Liver (tissue), 8 donors: ENCODE measurements at regions not wholly inside any gene's neighbourhood (a gene's known extent, or its start where the extent isn't known, plus 50 kb on each side); places are given as distances from the start of the nearest gene placed in this dataset.

Source experiments
- DNase-seq: peaks from one replicate; pipeline ENCODE4 v3.0.0-alpha.2; 2017; ENCODE audit warnings: low spot score
- H3K27ac ChIP-seq, 2 donors: one replicate each; pipeline ENCODE4 v1.7.0; 2013; ENCODE audit warnings: inconsistent platforms in 2 of 2, low read length in 2 of 2, control low read depth in 1 of 2, low read depth in 1 of 2, mild to moderate bottlenecking in 1 of 2
- H3K27me3 ChIP-seq, 4 donors: one replicate each; pipeline versions ENCODE4 v1.6.1 to v1.7.0; 2013; ENCODE audit warnings: low read length in 3 of 4, inconsistent platforms in 1 of 4, mild to moderate bottlenecking in 1 of 4, moderate library complexity in 1 of 4; ENCODE audit not compliant: control insufficient read depth in 4 of 4, insufficient read depth in 4 of 4
- H3K36me3 ChIP-seq, 4 donors: one replicate each; pipeline versions ENCODE4 v1.6.1 to v1.7.0; 2013; ENCODE audit warnings: low read length in 3 of 4, mild to moderate bottlenecking in 3 of 4, low read depth in 1 of 4, moderate library complexity in 1 of 4; ENCODE audit not compliant: control insufficient read depth in 4 of 4, insufficient read depth in 3 of 4
- H3K4me1 ChIP-seq, 4 donors: one replicate each; pipeline versions ENCODE4 v1.6.1 to v1.7.0; 2013; ENCODE audit warnings: low read length in 3 of 4, mild to moderate bottlenecking in 3 of 4, moderate library complexity in 1 of 4; ENCODE audit not compliant: control insufficient read depth in 4 of 4, insufficient read depth in 4 of 4
- H3K4me3 ChIP-seq, 3 donors: one replicate each; pipeline versions ENCODE4 v1.6.1 to v1.7.0; 2013; ENCODE audit warnings: low read length in 3 of 3, control low read depth in 1 of 3, low read depth in 1 of 3, mild to moderate bottlenecking in 1 of 3
- H3K9ac ChIP-seq, 2 donors: one replicate each; pipeline ENCODE4 v1.7.0; 2013; ENCODE audit warnings: low read length in 2 of 2, mild to moderate bottlenecking in 2 of 2, moderate library complexity in 2 of 2, control low read depth in 1 of 2, low read depth in 1 of 2
- H3K9me3 ChIP-seq, 4 donors: one replicate each; pipeline versions ENCODE4 v1.6.1 to v1.7.0; 2013; ENCODE audit warnings: low read length in 3 of 4; ENCODE audit not compliant: control insufficient read depth in 4 of 4
- FOXA1 ChIP-seq: IDR thresholded peaks from 2 replicates; pipeline ENCODE4 v1.6.1; 2016; ENCODE audit warnings: antibody characterized with exemption
- FOXA2 ChIP-seq: IDR thresholded peaks from 2 replicates; pipeline ENCODE4 v1.6.1; 2016; ENCODE audit warnings: antibody characterized with exemption
- GABPA ChIP-seq, 2 donors: IDR thresholded peaks in 1 of 2; conservative IDR thresholded peaks in 1 of 2; 2 replicates each; pipeline ENCODE4 v1.6.1; 2016; ENCODE audit warnings: antibody characterized with exemption in 2 of 2, mild to moderate bottlenecking in 1 of 2, moderate library complexity in 1 of 2
- HNF4A ChIP-seq, 2 donors: conservative IDR thresholded peaks; 2 replicates each; pipeline ENCODE4 v1.6.1; 2016; ENCODE audit warnings: antibody characterized with exemption in 2 of 2, mild to moderate bottlenecking in 2 of 2
- HNF4G ChIP-seq: IDR thresholded peaks from 2 replicates; pipeline ENCODE4 v1.6.1; 2016; ENCODE audit warnings: antibody characterized with exemption
- JUND ChIP-seq, 2 donors: IDR thresholded peaks; 2 replicates each; pipeline ENCODE4 v1.6.1; 2016; ENCODE audit warnings: antibody characterized with exemption in 2 of 2
- NR2F2 ChIP-seq: IDR thresholded peaks from 2 replicates; pipeline ENCODE4 v1.6.1; 2016; ENCODE audit warnings: antibody characterized with exemption
- RAD21 ChIP-seq, 2 donors: IDR thresholded peaks; 2 replicates each; pipeline ENCODE4 v1.6.1; 2016; ENCODE audit warnings: antibody characterized with exemption in 2 of 2, mild to moderate bottlenecking in 2 of 2
- REST ChIP-seq: IDR thresholded peaks from 2 replicates; pipeline ENCODE4 v1.6.1; 2016; ENCODE audit warnings: antibody characterized with exemption, mild to moderate bottlenecking
- YY1 ChIP-seq: IDR thresholded peaks from 2 replicates; pipeline ENCODE4 v1.6.1; 2016; ENCODE audit warnings: antibody characterized with exemption, mild to moderate bottlenecking
- WGBS: extraction: QIAGEN DNeasy Blood & Tissue Kit; methylation state at CpG from one replicate; pipeline ENCODE4 v1.1.7; 2013; 5-methylcytosine and 5-hydroxymethylcytosine counted together
- TF ChIP-seq, protein P1 (sequence below): fragments of 150-350 bp; IDR thresholded peaks from 2 replicates; pipeline ENCODE4 v1.5.1; 2017; ENCODE audit warnings: improper control_type of control experiment, low read depth, low read length; ENCODE audit not compliant: missing input control
- TF ChIP-seq, protein P2 (sequence below): IDR thresholded peaks from 2 replicates; pipeline ENCODE4 v1.6.1; 2016; ENCODE audit warnings: antibody characterized with exemption
- donor health status: healthy.
- donor health status: healthy.
- donor health status: healthy.
- donor health status: healthy.
- donor health status: healthy.

DNA sequence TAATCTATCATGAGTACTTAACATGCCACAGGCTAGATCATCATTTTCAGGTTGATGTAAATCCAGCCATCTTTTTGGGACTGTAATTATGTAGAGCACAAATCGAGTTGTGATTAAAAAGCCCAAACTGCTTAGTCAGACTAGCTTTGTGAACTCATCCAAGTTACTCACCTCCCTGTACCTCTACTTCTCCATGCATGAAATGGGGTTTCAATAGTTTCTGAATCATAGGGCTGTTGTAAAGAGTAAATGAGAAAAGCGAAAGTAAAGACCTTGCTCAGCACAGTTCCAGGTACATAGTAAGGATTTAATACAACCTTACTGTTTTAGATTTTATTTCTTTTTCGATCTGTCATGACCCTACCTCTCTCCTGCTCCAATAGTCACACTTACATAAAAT, 85.6 kb upstream of the GAP43 start (continued):
- TF ChIP-seq REST, result no peak
- TF ChIP-seq JUND (IDR thresholded peaks at IDR 0.05), result no peak
- TF ChIP-seq FOXA2, result no peak
- TF ChIP-seq NR2F2, result no peak
- no peak for TF ChIP-seq YY1

DNA sequence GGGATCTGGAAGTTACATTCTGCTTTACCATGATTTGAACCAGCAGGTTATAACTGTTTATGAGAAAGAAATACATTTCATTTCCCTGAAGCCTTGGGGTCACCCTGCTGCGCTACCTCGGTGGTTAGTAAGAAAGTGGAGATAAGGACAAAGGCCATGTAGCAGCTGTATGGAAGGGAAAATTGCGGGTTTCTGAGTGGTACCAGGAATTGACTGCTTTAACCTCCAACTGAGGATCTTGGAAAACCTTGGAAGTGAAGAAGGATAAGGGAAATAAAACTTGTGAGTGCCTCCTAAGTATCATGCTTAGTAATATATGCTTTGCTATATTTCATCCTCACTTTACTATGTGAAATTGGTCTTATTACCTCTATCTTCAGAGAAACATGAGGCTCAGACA, 76.1 kb upstream of the GAP43 start:
- H3K9ac ChIP-seq, result no peak overlapping the region
- WGBS, result 92% methylated on average over 3 of the region's 3 CpGs
- no peak for DNase-seq
- no peaks in the 10 kb centered on the region for H3K9me3 ChIP-seq
- no peaks in the 10 kb centered on the region for H3K4me1 ChIP-seq
- TF ChIP-seq GABPA (IDR thresholded peaks at IDR 0.05 in 1 of 2, conservative IDR thresholded peaks at IDR 0.05 in 1 of 2) (no peak), RAD21 (IDR thresholded peaks at IDR 0.05) (no peak), NR2F2 (no peak), FOXA1 (no peak), REST (no peak), FOXA2 (no peak), HNF4A (conservative IDR thresholded peaks at IDR 0.05) (no peak), HNF4G (no peak)
- TF ChIP-seq, protein P1, sequence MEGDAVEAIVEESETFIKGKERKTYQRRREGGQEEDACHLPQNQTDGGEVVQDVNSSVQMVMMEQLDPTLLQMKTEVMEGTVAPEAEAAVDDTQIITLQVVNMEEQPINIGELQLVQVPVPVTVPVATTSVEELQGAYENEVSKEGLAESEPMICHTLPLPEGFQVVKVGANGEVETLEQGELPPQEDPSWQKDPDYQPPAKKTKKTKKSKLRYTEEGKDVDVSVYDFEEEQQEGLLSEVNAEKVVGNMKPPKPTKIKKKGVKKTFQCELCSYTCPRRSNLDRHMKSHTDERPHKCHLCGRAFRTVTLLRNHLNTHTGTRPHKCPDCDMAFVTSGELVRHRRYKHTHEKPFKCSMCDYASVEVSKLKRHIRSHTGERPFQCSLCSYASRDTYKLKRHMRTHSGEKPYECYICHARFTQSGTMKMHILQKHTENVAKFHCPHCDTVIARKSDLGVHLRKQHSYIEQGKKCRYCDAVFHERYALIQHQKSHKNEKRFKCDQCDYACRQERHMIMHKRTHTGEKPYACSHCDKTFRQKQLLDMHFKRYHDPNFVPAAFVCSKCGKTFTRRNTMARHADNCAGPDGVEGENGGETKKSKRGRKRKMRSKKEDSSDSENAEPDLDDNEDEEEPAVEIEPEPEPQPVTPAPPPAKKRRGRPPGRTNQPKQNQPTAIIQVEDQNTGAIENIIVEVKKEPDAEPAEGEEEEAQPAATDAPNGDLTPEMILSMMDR, result no peak
- TF ChIP-seq, protein P2, sequence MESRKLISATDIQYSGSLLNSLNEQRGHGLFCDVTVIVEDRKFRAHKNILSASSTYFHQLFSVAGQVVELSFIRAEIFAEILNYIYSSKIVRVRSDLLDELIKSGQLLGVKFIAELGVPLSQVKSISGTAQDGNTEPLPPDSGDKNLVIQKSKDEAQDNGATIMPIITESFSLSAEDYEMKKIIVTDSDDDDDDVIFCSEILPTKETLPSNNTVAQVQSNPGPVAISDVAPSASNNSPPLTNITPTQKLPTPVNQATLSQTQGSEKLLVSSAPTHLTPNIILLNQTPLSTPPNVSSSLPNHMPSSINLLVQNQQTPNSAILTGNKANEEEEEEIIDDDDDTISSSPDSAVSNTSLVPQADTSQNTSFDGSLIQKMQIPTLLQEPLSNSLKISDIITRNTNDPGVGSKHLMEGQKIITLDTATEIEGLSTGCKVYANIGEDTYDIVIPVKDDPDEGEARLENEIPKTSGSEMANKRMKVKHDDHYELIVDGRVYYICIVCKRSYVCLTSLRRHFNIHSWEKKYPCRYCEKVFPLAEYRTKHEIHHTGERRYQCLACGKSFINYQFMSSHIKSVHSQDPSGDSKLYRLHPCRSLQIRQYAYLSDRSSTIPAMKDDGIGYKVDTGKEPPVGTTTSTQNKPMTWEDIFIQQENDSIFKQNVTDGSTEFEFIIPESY, result no peak
- no peaks in the 10 kb centered on the region for H3K36me3 ChIP-seq
- no peak overlapping the region for H3K4me3 ChIP-seq
- H3K27me3 ChIP-seq, result no peaks in the 10 kb centered on the region
- no peak overlapping the region for H3K27ac ChIP-seq
